IMR-90 (cell line): ENCODE measurements at regions not wholly inside any gene's neighbourhood (a gene's known extent, or its start where the extent isn't known, plus 50 kb on each side); places are given as distances from the start of the nearest gene placed in this dataset.
A peak's percentile ranks its signal among the peaks of the same experiment; 100 is the strongest.

Source experiments
- ATAC-seq: fragments of 200-7000 bp; cut with Tn5 transposase; 2 replicates; pipeline ENCODE4 v1.9.1; 2020; ENCODE audit warnings: low read depth, mild to moderate bottlenecking, moderate library complexity
- BruUV-seq: library from RNA; stranded (reverse); fragments of 400-500 nt; replicated peaks from 2 replicates; lab custom pipeline; 2021; lab: Mats Ljungman, UMichigan
- CTCF ChIA-PET: fragments of 300-600 bp; formaldehyde crosslinking; extraction: SDS; loops from one replicate; lab custom pipeline; 2021; ENCODE audit warnings: antibody characterized with exemption; lab: Yijun Ruan, JAX
- POLR2A ChIA-PET: fragments of 300-600 bp; sonication (Branson Sonifier 250); formaldehyde crosslinking; loops from one replicate; lab custom pipeline; 2022; ENCODE audit warnings: antibody characterized with exemption; ENCODE audit not compliant: unreplicated experiment; lab: Charles Lee
- DNase-seq: peaks from one replicate; pipeline ENCODE4 v3.0.0; 2013
- H2AFZ ChIP-seq: replicated peaks from 2 replicates; pipeline ENCODE3; 2013; ENCODE audit warnings: low read length, mild to moderate bottlenecking; ENCODE audit not compliant: poor library complexity
- H2AK5ac ChIP-seq: 2 replicates; pipeline ENCODE4 v1.6.1; 2013; ENCODE audit warnings: low read depth, low read length, inconsistent platforms
- H2AK9ac ChIP-seq: replicated peaks from 2 replicates; pipeline ENCODE3; 2013; ENCODE audit warnings: mild to moderate bottlenecking, low read depth, low read length, moderate library complexity; ENCODE audit not compliant: poor library complexity
- H2BK120ac ChIP-seq: 2 replicates; pipeline ENCODE4 v1.6.1; 2013; ENCODE audit warnings: low read depth, low read length, inconsistent platforms
- H2BK15ac ChIP-seq: 3 replicates; pipeline ENCODE4 v1.6.1; 2013; ENCODE audit warnings: low read depth, low read length, inconsistent platforms
- H2BK20ac ChIP-seq: 2 replicates; pipeline ENCODE4 v1.6.1; 2013; ENCODE audit warnings: low read depth, mild to moderate bottlenecking, inconsistent platforms, low read length, moderate library complexity
- H2BK5ac ChIP-seq: 2 replicates; pipeline ENCODE4 v1.6.1; 2013; ENCODE audit warnings: mild to moderate bottlenecking, low read depth, low read length, inconsistent platforms; ENCODE audit not compliant: poor library complexity, severe bottlenecking
- H3K14ac ChIP-seq: replicated peaks from 2 replicates; pipeline ENCODE4 v1.6.1; 2013; ENCODE audit warnings: low read depth, low read length, inconsistent platforms
- H3K18ac ChIP-seq: 2 replicates; pipeline ENCODE4 v1.6.1; 2013; ENCODE audit warnings: low read depth, low read length, control low read depth
- H3K23ac ChIP-seq: 2 replicates; pipeline ENCODE4 v1.6.1; 2013; ENCODE audit warnings: low read depth, low read length, inconsistent platforms
- H3K27ac ChIP-seq: 2 replicates; pipeline ENCODE4 v1.5.1; 2013; ENCODE audit warnings: mild to moderate bottlenecking, control low read depth, low read length; ENCODE audit not compliant: insufficient read depth
- H3K27me3 ChIP-seq: 2 replicates; pipeline ENCODE4 v1.6.1; 2013; ENCODE audit warnings: low read length; ENCODE audit not compliant: control insufficient read depth, insufficient read depth
- H3K36me3 ChIP-seq: 2 replicates; pipeline ENCODE4 v1.6.1; 2013; ENCODE audit warnings: low read length, mixed read lengths; ENCODE audit not compliant: control insufficient read depth, insufficient read depth
- H3K4ac ChIP-seq: 2 replicates; pipeline ENCODE4 v1.6.1; 2013; ENCODE audit warnings: low read depth, low read length, inconsistent platforms
- H3K4me1 ChIP-seq: 2 replicates; pipeline ENCODE4 v1.6.1; 2013; ENCODE audit warnings: low read length, mixed read lengths; ENCODE audit not compliant: control insufficient read depth, insufficient read depth
- H3K4me2 ChIP-seq: 2 replicates; pipeline ENCODE4 v1.6.1; 2013; ENCODE audit warnings: low read depth, mild to moderate bottlenecking, control low read depth, low read length, moderate library complexity
- H3K4me3 ChIP-seq: 2 replicates; pipeline ENCODE4 v1.5.1; 2013; ENCODE audit warnings: low read depth, mild to moderate bottlenecking, control low read depth, low read length, moderate library complexity; ENCODE audit not compliant: insufficient read depth
- H3K56ac ChIP-seq: 2 replicates; pipeline ENCODE4 v1.6.1; 2013; ENCODE audit warnings: low read length, inconsistent platforms; ENCODE audit not compliant: insufficient read depth; ENCODE audit errors: extremely low read depth
- H3K79me1 ChIP-seq, 2 experiments: 2 replicates each; pipeline ENCODE4 v1.6.1; 2013; ENCODE audit warnings: low read length in 2 of 2, inconsistent platforms in 1 of 2, low read depth in 1 of 2
- H3K9ac ChIP-seq: 2 replicates; pipeline ENCODE4 v1.6.1; 2013; ENCODE audit warnings: low read depth, low read length, control low read depth
- H3K9me1 ChIP-seq: 2 replicates; pipeline ENCODE4 v1.6.1; 2013; ENCODE audit warnings: low read length, inconsistent platforms; ENCODE audit not compliant: insufficient read depth
- H3K9me3 ChIP-seq: 2 replicates; pipeline ENCODE4 v1.6.1; 2013; ENCODE audit warnings: low read length; ENCODE audit not compliant: control insufficient read depth, insufficient read depth
- H4K20me1 ChIP-seq: 2 replicates; pipeline ENCODE4 v1.6.1; 2013; ENCODE audit warnings: low read length, inconsistent platforms; ENCODE audit not compliant: insufficient read depth
- H4K5ac ChIP-seq: 2 replicates; pipeline ENCODE4 v1.6.1; 2013; ENCODE audit warnings: mild to moderate bottlenecking, low read depth, low read length, control low read depth
- H4K8ac ChIP-seq, 2 experiments: 2 replicates each; pipeline ENCODE4 v1.6.1; 2013; ENCODE audit warnings: low read depth in 2 of 2, low read length in 2 of 2, control low read depth in 1 of 2, inconsistent platforms in 1 of 2
- H4K91ac ChIP-seq: 2 replicates; pipeline ENCODE4 v1.6.1; 2013; ENCODE audit warnings: low read depth, low read length, inconsistent platforms; ENCODE audit not compliant: insufficient read depth
- BHLHE40 ChIP-seq: fragments of 150-350 bp; IDR thresholded peaks from 2 replicates; pipeline ENCODE4 v1.6.1; 2016; ENCODE audit warnings: mild to moderate bottlenecking, low read depth, low read length
- CEBPB ChIP-seq: IDR thresholded peaks from 2 replicates; pipeline ENCODE4 v1.6.1; 2012; ENCODE audit warnings: low read depth, low read length, improper control_type of control experiment
- FOS ChIP-seq: fragments of 150-350 bp; IDR thresholded peaks from 2 replicates; pipeline ENCODE4 v1.6.1; 2016; ENCODE audit warnings: low read depth, low read length
- MAZ ChIP-seq: IDR thresholded peaks from 2 replicates; pipeline ENCODE4 v1.6.1; 2012; ENCODE audit warnings: low read depth, mild to moderate bottlenecking, low read length, improper control_type of control experiment, moderate library complexity, borderline replicate concordance
- MXI1 ChIP-seq: IDR thresholded peaks from 2 replicates; pipeline ENCODE4 v1.6.1; 2012; ENCODE audit warnings: low read depth, mild to moderate bottlenecking, low read length, moderate library complexity, borderline replicate concordance
- POLR2A ChIP-seq: IDR thresholded peaks from 2 replicates; pipeline ENCODE4 v1.6.1; 2012; ENCODE audit warnings: mild to moderate bottlenecking, low read depth, low read length
- RAD21 ChIP-seq: IDR thresholded peaks from 2 replicates; pipeline ENCODE4 v1.6.1; 2012; ENCODE audit warnings: low read length, improper control_type of control experiment
- USF2 ChIP-seq: fragments of 150-350 bp; IDR thresholded peaks from 2 replicates; pipeline ENCODE4 v1.6.1; 2017; ENCODE audit warnings: mild to moderate bottlenecking, antibody characterized with exemption, low read length, low read depth
- WGBS, 2 experiments: methylation state at CpG; one replicate each; pipeline versions ENCODE4 v1.1.5 to v1.1.7; 2013; ENCODE audit warnings: missing lambda C conversion rate in 2 of 2; ENCODE audit not compliant: insufficient read length in 1 of 2; ENCODE audit errors: extremely low coverage in 2 of 2; 5-methylcytosine and 5-hydroxymethylcytosine counted together
- dilution Hi-C: fragments of 300-500 bp; cut with HindIII; formaldehyde crosslinking; loops from one replicate; pipeline ENCODE4 v1.14.3; 2018; ENCODE audit warnings: low sequenced_read_pairs; ENCODE audit not compliant: unreplicated experiment
- in situ Hi-C: fragments of 300-500 bp; cut with MboI; formaldehyde crosslinking; loops from 3 replicates; pipeline ENCODE4 v1.14.3; 2019; ENCODE audit warnings: low sequenced_read_pairs, inconsistent platforms, mixed read lengths
- intact Hi-C: fragments of 100-400 bp; cut with micrococcal nuclease; formaldehyde crosslinking; loops from 2 replicates; pipeline ENCODE4 v1.10.0; 2022

GRCh38 chr15:39321977-39322376 lies 258.9 kb upstream of the THBS1 start:
- Histone ChIP-seq H3K4me1 (peaks cover 9% of the 10 kb centered on the region), H3K18ac (peak overlapping the region; percentile 42; the same call in 1 of the 2 replicates), H2AFZ (peak overlapping the region; percentile 72), H2BK5ac (peak overlapping the region; percentile 86), H4K20me1 (no peaks in the 10 kb centered on the region), H3K9ac (no peak overlapping the region), H3K36me3 (no peaks in the 10 kb centered on the region), H3K79me1 (no peaks in the 10 kb centered on the region), H3K4me3 (no peak overlapping the region), H3K4ac (peak overlapping the region; percentile 80), H3K27ac (peak overlapping the region; percentile 64; the same call in 1 of the 2 replicates), H4K91ac (peak overlapping the region; percentile 64), H3K56ac (no peak overlapping the region), H2AK5ac (peak overlapping the region; percentile 64; the same call in 1 of the 2 replicates), H2BK15ac (peak overlapping the region; percentile 78; the same call in 1 of the 3 replicates), H2BK20ac (peak overlapping the region; percentile 86), H3K9me1 (no peaks in the 10 kb centered on the region; the same call in none of the 2 replicates), H3K27me3 (no peaks in the 10 kb centered on the region), H2AK9ac (no peak overlapping the region), H2BK120ac (peak overlapping the region; percentile 83), H3K9me3 (peaks cover 10% of the 10 kb centered on the region), H3K14ac (peak overlapping the region; percentile 42), H4K8ac (peak overlapping the region in 1 of 2 experiments; percentile 86; a peak in 2 of 4 replicates), H4K5ac (peak overlapping the region; percentile 35; the same call in 1 of the 2 replicates), H3K4me2 (no peak overlapping the region), H3K23ac (no peak overlapping the region; the same call in 1 of the 2 replicates)
- ATAC-seq: peak; percentile 76
- in situ Hi-C loops: loop anchor here (25.0 kb wide), 1 partner anchor 610 kb away; no protein-coding TSS in a partner anchor
- dilution Hi-C loops: no loop called here
- DNase-seq: peak; percentile 24
- POLR2A ChIA-PET: no interaction called here
- no CpG with 5 or more reads among the region's 2 CpGs for WGBS, 2 experiments
- TF ChIP-seq MXI1 (no peak), BHLHE40 (no peak), MAZ (no peak), CEBPB (no peak), FOS (no peak), USF2 (no peak), POLR2A (no peak), RAD21 (no peak)
- intact Hi-C loops: no loop called here
- CTCF ChIA-PET: no interaction called here
- no TSS peak for BruUV-seq
